Esophagus squamous epithelium (tissue), 5 donors: ENCODE measurements at regions not wholly inside any gene's neighbourhood (a gene's known extent, or its start where the extent isn't known, plus 50 kb on each side); places are given as distances from the start of the nearest gene placed in this dataset.

ENCODE experiments used
- DNase-seq: peaks from one replicate; lab custom pipeline; 2025; lab: John Stamatoyannopoulos, UW
- H3K27ac ChIP-seq, 4 donors: fragments of 200-600 bp; sonication (generic); one replicate each; pipeline ENCODE4 v1.5.1; 2016 to 2019; ENCODE audit warnings: mild to moderate bottlenecking in 1 of 4
- H3K27me3 ChIP-seq, 4 donors: fragments of 200-600 bp; sonication (generic); 1 replicate in 3 of 4; 2 replicates in 1 of 4; pipeline versions ENCODE4 v1.5.1 to v1.6.0; 2017 to 2021; ENCODE audit warnings: antibody characterized with exemption in 1 of 4
- H3K36me3 ChIP-seq, 3 donors: fragments of 200-600 bp; sonication (generic); one replicate each; pipeline ENCODE4 v1.5.1; 2016 to 2019
- H3K4me1 ChIP-seq, 3 donors: fragments of 200-600 bp; sonication (generic); one replicate each; pipeline ENCODE4 v1.5.1; 2017 to 2019
- H3K4me3 ChIP-seq, 4 donors: fragments of 200-600 bp; sonication (generic); 1 replicate in 3 of 4; 2 replicates in 1 of 4; pipeline ENCODE4 v1.5.1; 2016 to 2019; ENCODE audit warnings: mild to moderate bottlenecking in 2 of 4, moderate library complexity in 1 of 4
- H3K9me3 ChIP-seq, 3 donors: fragments of 200-600 bp; sonication (generic); one replicate each; pipeline ENCODE4 v1.5.1; 2016 to 2019
- CTCF ChIP-seq, 6 experiments: fragments of 450-650 bp in 4 of 6; fragments of 200-600 bp in 2 of 6; sonication (generic) in 2 of 6; IDR thresholded peaks; one replicate each; pipeline ENCODE4 v1.5.1; 2016 to 2019; ENCODE audit warnings: antibody characterized with exemption in 6 of 6, mild to moderate bottlenecking in 4 of 6, moderate library complexity in 4 of 6
- POLR2A ChIP-seq, 4 donors: fragments of 450-650 bp; IDR thresholded peaks; one replicate each; pipeline ENCODE4 v1.6.1; 2017; ENCODE audit warnings: antibody characterized with exemption in 4 of 4, mild to moderate bottlenecking in 4 of 4, moderate library complexity in 3 of 4
- WGBS, 2 donors: methylation state at CpG; one replicate each; pipeline ENCODE4 v1.1.5; 2018; 5-methylcytosine and 5-hydroxymethylcytosine counted together
- intact Hi-C: fragments of 100-400 bp; cut with DNase I; formaldehyde crosslinking; loops from one replicate; pipeline ENCODE4 v1.15.0; 2022
- donor health status: DM: yes; HTN: yes; CAD: no.

- Histone ChIP-seq H3K36me3 (no peaks in the 10 kb centered on the region), H3K27me3 (no peaks in the 10 kb centered on the region), H3K4me1 (no peaks in the 10 kb centered on the region), H3K9me3 (no peaks in the 10 kb centered on the region), H3K4me3 (no peak overlapping the region), H3K27ac (no peak overlapping the region)
- TF ChIP-seq CTCF (IDR thresholded peaks at IDR 0.05) (no peak), POLR2A (IDR thresholded peaks at IDR 0.05) (no peak)
- DNase-seq = no peak
- intact Hi-C loops = no loop called here
- whole genome bisulfite sequencing, 2 donors = 82 to 85% methylated on average over 4 of the region's 4 CpGs
Observed at GRCh38 chr1:106899644-106900043, 156.8 kb upstream of the PRMT6 start.

- intact Hi-C loops = no loop called here
- no peaks in the 10 kb centered on the region for H3K9me3 ChIP-seq
- no peak overlapping the region for H3K27ac ChIP-seq
- H3K36me3 ChIP-seq = no peaks in the 10 kb centered on the region
- DNase-seq = no peak
- no peak overlapping the region for H3K4me3 ChIP-seq
- no peaks in the 10 kb centered on the region for H3K27me3 ChIP-seq
- TF ChIP-seq POLR2A (IDR thresholded peaks at IDR 0.05) (no peak), CTCF (IDR thresholded peaks at IDR 0.05) (no peak)
- no peaks in the 10 kb centered on the region for H3K4me1 ChIP-seq
Observed at GRCh38 chr1:106907795-106908194, 148.7 kb upstream of the PRMT6 start.

GRCh38 chr1:106908689-106909088 is 147.8 kb upstream of the PRMT6 start:
- DNase-seq = no peak
- WGBS, 2 donors = 54 to 57% methylated on average over 1 of the region's 1 CpG
- no peak overlapping the region for H3K27ac ChIP-seq
- TF ChIP-seq CTCF (IDR thresholded peaks at IDR 0.05) (no peak), POLR2A (IDR thresholded peaks at IDR 0.05) (no peak)
- intact Hi-C loops = no loop called here
- no peaks in the 10 kb centered on the region for H3K27me3 ChIP-seq
- no peaks in the 10 kb centered on the region for H3K4me1 ChIP-seq
- H3K4me3 ChIP-seq = no peak overlapping the region
- no peaks in the 10 kb centered on the region for H3K9me3 ChIP-seq
- no peaks in the 10 kb centered on the region for H3K36me3 ChIP-seq

- Histone ChIP-seq H3K4me1 (no peaks in the 10 kb centered on the region), H3K27ac (no peak overlapping the region), H3K36me3 (no peaks in the 10 kb centered on the region), H3K27me3 (no peaks in the 10 kb centered on the region), H3K9me3 (no peaks in the 10 kb centered on the region), H3K4me3 (no peak overlapping the region)
- intact Hi-C loops = no loop called here
- TF ChIP-seq CTCF (IDR thresholded peaks at IDR 0.05) (no peak), POLR2A (IDR thresholded peaks at IDR 0.05) (no peak)
- 66 to 74% methylated on average over 3 of the region's 3 CpGs for WGBS, 2 donors
- no peak for DNase-seq
Observed at GRCh38 chr1:106910798-106911197, 145.7 kb upstream of the PRMT6 start.

- H3K36me3 ChIP-seq = no peaks in the 10 kb centered on the region
- H3K27me3 ChIP-seq = no peaks in the 10 kb centered on the region
- H3K4me3 ChIP-seq = no peak overlapping the region
- WGBS, 2 donors = 74 to 80% methylated on average over 3 of the region's 3 CpGs
- no peaks in the 10 kb centered on the region for H3K4me1 ChIP-seq
- DNase-seq = no peak
- no peak for TF ChIP-seq POLR2A (IDR thresholded peaks at IDR 0.05)
- no peak for TF ChIP-seq CTCF (IDR thresholded peaks at IDR 0.05)
- H3K27ac ChIP-seq = no peak overlapping the region
- intact Hi-C loops = no loop called here
- H3K9me3 ChIP-seq = no peaks in the 10 kb centered on the region
Observed at GRCh38 chr1:106912131-106912530, 144.3 kb upstream of the PRMT6 start.
